ENCODE measurements at regions not wholly inside any gene's neighbourhood (a gene's known extent, or its start where the extent isn't known, plus 50 kb on each side); places are given as distances from the start of the nearest gene placed in this dataset.

DNA sequence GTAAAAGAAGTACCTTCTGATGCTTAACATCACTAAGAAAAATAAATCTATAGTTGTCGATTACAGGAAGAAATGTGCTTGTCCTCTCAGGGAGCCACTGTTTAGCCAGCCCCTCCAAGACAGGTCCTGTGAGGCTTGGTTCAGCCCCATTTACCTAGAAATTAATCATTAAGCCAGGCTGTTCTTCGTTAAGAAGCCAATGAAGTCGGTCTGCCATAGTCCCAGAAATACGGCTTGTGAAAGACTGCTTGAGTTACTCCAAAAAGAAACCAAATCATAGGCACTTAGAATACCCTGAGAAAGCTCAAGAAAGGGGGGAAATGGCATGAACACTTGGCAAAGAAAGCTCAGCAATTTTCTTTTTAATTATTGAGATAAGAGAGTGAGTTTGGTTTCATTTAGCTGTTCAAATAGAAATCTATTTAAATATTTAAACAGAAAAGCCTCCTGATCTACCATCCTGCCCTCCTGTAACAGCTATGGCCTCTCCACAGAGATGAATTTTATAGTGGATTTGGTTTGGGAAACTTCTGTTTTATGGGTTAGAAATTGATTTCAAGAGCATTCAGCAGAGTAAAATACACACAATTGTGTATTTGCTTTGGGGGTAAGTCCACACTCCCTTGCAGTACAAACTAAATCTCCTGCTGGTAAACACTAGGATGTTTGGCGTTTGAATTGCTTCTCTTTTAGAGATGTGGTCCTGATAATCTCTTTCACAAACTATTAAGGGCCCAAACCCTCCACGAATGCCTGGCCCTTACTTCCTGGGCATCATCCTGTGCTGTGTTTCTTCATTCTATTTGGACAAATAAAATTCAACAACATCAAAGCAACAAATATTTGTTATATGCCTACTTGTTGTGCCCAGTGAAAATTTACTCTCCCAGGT lies 234.4 kb downstream of the SEC23A start:
- H3K4me1 ChIP-seq (replicated peaks in 1 of 2; ENCODE audit: control insufficient read depth in 2 of 2, insufficient read depth in 2 of 2, low read length in 2 of 2), result no peaks in the 10 kb centered on the region
- H3K27me3 ChIP-seq (ENCODE audit: control insufficient read depth in 2 of 2, insufficient read depth in 2 of 2, low read length in 2 of 2), result no peaks in the 10 kb centered on the region
- no peak overlapping the region for H3K4me2 ChIP-seq (ENCODE audit: insufficient read depth, low read length)
- POLR2A ChIA-PET, result no interaction called here
- no peak for FAIRE-seq
- TF ChIP-seq ZNF507 (tag; conservative IDR thresholded peaks at IDR 0.05) (no peak), KLF10 (CRISPR knock-in tag; IDR thresholded peaks at IDR 0.05) (no peak), NFYB (IDR thresholded peaks at IDR 0.05; ENCODE audit: extremely low read depth, insufficient read length) (no peak)
- in situ Hi-C loops (cut with MboI), result loop anchor here (25.0 kb wide), 1 partner anchor 981 kb away; no protein-coding TSS in a partner anchor
- no peak for DNase-seq (ENCODE audit: extremely low read depth in 1 of 4, low spot score in 3 of 4)
- CTCF ChIA-PET (ENCODE audit: low intra/inter-chr PET ratio), result interaction anchor here (1.9 kb wide), 1 partner anchor 146 kb away, joined by 15 read pairs; no protein-coding TSS in a partner anchor
- no peak overlapping the region for H3K9ac ChIP-seq (ENCODE audit: insufficient read depth in 1 of 2, low read depth in 2 of 2, low read length in 2 of 2)
- H3K9me1 ChIP-seq (ENCODE audit: control insufficient read depth, insufficient read depth, low read length), result no peaks in the 10 kb centered on the region
- intact Hi-C loops (cut with micrococcal nuclease), result no loop called here
- H3K27ac ChIP-seq (ENCODE audit: extremely low read depth, low read depth, low read length), result no peak overlapping the region
- H3K79me2 ChIP-seq (ENCODE audit: control insufficient read depth, insufficient read depth, low read length), result no peaks in the 10 kb centered on the region
- ATAC-seq, result no peak
- H4K20me1 ChIP-seq (replicated peaks; ENCODE audit: control insufficient read depth, insufficient read depth, low read length), result no peaks in the 10 kb centered on the region
- no peaks in the 10 kb centered on the region for H3K36me3 ChIP-seq (ENCODE audit: control insufficient read depth, insufficient read depth, low read length)
- H3K9me3 ChIP-seq (replicated peaks; ENCODE audit: control insufficient read depth, insufficient read depth, low read depth, low read length), result no peaks in the 10 kb centered on the region
- H2AFZ ChIP-seq (ENCODE audit: low read depth, low read length), result no peak overlapping the region
- 0% methylated on average over 6 of the region's 6 CpGs for WGBS (ENCODE audit: insufficient coverage, low coverage, missing lambda C conversion rate)
- H3K4me3 ChIP-seq, result no peak overlapping the region
- no TSS peak for BruUV-seq (replicated peaks)

DNA sequence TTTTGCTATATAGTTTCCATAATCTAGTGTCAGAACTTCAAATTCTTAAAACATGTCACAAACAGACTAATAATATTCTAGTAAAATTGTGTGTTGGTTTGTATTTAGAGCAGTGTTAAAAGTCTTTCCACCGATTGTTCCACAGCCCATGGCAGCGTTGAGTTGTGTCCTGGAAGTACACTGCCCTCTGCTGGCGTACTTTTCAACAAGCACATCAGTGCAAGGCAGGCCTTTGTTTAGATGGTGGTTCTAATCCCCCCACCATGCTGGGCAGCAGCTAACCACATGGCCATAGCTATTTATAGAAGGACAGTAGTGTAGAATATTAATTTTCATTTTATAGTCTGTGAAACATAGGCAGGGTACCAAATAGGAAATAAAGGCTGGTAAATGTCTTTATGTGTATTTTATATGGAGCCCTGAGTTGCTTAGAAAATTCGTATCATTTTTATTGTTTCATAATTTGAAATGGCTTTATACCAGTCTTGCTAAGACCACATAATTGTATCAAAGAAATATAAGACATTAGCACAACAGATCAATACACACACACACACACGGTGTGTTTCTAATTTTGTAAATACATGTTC lies 235.4 kb downstream of the SEC23A start:
- ATAC-seq, result peak; percentile 96
- Histone ChIP-seq H3K4me3 (no peak overlapping the region), H3K9ac (ENCODE audit: insufficient read depth in 1 of 2, low read depth in 2 of 2, low read length in 2 of 2) (no peak overlapping the region), H3K27me3 (ENCODE audit: control insufficient read depth in 2 of 2, insufficient read depth in 2 of 2, low read length in 2 of 2) (no peaks in the 10 kb centered on the region), H3K9me1 (ENCODE audit: control insufficient read depth, insufficient read depth, low read length) (no peaks in the 10 kb centered on the region), H3K36me3 (ENCODE audit: control insufficient read depth, insufficient read depth, low read length) (no peaks in the 10 kb centered on the region), H3K79me2 (ENCODE audit: control insufficient read depth, insufficient read depth, low read length) (no peaks in the 10 kb centered on the region), H2AFZ (ENCODE audit: low read depth, low read length) (no peak overlapping the region), H3K4me1 (replicated peaks in 1 of 2; ENCODE audit: control insufficient read depth in 2 of 2, insufficient read depth in 2 of 2, low read length in 2 of 2) (no peaks in the 10 kb centered on the region), H3K9me3 (replicated peaks; ENCODE audit: control insufficient read depth, insufficient read depth, low read depth, low read length) (no peaks in the 10 kb centered on the region), H3K4me2 (ENCODE audit: insufficient read depth, low read length) (no peak overlapping the region), H4K20me1 (replicated peaks; ENCODE audit: control insufficient read depth, insufficient read depth, low read length) (no peaks in the 10 kb centered on the region), H3K27ac (ENCODE audit: extremely low read depth, low read depth, low read length) (no peak overlapping the region)
- no TSS peak for BruUV-seq (replicated peaks)
- DNase-seq (ENCODE audit: extremely low read depth in 1 of 4, low spot score in 3 of 4), result peak; percentile 27 to 70 (median 41)
- CTCF ChIA-PET (ENCODE audit: low intra/inter-chr PET ratio), result interaction anchor here (1.9 kb wide), 1 partner anchor 145 kb away, joined by 15 read pairs; no protein-coding TSS in a partner anchor
- intact Hi-C loops (cut with micrococcal nuclease), result loop anchor here (1.0 to 2.0 kb wide), 3 partner anchors 145 to 965 kb away; no protein-coding TSS in a partner anchor
- POLR2A ChIA-PET, result no interaction called here
- FAIRE-seq, result peak; percentile 85
- 0% methylated on average over 4 of the region's 5 CpGs for WGBS (ENCODE audit: insufficient coverage, low coverage, missing lambda C conversion rate)
- in situ Hi-C loops (cut with MboI), result loop anchor here (25.0 kb wide), 1 partner anchor 980 kb away; no protein-coding TSS in a partner anchor
- no peak for TF ChIP-seq ZNF764 (CRISPR knock-in tag; IDR thresholded peaks at IDR 0.05; ENCODE audit: low read depth)
- TF ChIP-seq HEY1 (CRISPR knock-in tag; IDR thresholded peaks at IDR 0.05; ENCODE audit: borderline replicate concordance), result no peak
- no peak for TF ChIP-seq ZNF592 (IDR thresholded peaks at IDR 0.05)
- TF ChIP-seq, protein P1, sequence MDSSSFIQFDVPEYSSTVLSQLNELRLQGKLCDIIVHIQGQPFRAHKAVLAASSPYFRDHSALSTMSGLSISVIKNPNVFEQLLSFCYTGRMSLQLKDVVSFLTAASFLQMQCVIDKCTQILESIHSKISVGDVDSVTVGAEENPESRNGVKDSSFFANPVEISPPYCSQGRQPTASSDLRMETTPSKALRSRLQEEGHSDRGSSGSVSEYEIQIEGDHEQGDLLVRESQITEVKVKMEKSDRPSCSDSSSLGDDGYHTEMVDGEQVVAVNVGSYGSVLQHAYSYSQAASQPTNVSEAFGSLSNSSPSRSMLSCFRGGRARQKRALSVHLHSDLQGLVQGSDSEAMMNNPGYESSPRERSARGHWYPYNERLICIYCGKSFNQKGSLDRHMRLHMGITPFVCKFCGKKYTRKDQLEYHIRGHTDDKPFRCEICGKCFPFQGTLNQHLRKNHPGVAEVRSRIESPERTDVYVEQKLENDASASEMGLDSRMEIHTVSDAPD (CRISPR knock-in tag; IDR thresholded peaks at IDR 0.05), result no peak
